ENCODE measurements at regions not wholly inside any gene's neighbourhood (a gene's known extent, or its start where the extent isn't known, plus 50 kb on each side); places are given as distances from the start of the nearest gene placed in this dataset.
"Not testable (repeated sequence)": the region's sequence is repeated elsewhere in the genome, so short reads cannot be mapped to it uniquely, and the experiment has no call there.

DNA sequence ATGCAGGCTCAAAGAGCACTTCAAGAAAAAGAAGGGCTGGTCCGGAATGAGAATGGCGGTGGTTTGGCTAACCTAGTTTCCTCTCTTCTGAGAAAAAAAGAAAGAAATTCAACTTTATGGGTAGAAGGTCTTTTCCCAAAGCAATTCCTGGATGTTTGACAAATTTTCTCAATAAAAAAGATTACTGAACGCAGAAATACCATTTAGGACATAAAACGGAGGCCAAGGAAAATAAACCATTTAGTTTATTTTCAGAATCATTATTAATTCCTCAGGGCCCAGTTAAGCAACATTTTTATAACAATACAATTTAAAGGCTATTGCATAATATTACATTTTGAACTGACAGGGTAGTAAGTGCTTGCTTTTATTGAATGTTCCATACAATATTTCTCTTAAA, 284.6 kb upstream of the ANKRD30A start:
- DNase-seq = no peak

GRCh38 chr10:36837416-36837815, 288.0 kb upstream of the ANKRD30A start:
- no peak for DNase-seq

GRCh38 chr10:36819781-36820180, 305.6 kb upstream of the ANKRD30A start:
- no peak for DNase-seq

DNA sequence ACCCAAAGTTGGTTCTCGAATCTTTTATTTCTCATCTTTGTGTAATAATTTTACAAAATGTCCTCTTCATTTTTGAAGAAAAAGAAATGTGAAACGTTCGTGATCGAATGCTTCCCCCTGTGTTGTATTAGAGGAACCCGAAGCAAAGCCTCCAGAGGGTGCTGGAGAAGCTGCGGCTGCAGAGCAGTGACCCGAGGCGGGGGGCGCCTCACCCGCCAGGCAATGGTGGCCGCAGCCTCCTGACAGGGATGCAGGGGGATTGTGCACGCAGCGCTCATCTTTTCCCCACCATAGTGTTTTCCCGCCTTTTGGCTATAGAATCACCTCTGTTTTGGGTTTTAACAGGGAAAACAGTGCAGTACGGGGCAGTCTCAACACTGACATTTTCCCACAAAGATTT, 307.5 kb upstream of the ANKRD30A start:
- no peak for DNase-seq

DNA sequence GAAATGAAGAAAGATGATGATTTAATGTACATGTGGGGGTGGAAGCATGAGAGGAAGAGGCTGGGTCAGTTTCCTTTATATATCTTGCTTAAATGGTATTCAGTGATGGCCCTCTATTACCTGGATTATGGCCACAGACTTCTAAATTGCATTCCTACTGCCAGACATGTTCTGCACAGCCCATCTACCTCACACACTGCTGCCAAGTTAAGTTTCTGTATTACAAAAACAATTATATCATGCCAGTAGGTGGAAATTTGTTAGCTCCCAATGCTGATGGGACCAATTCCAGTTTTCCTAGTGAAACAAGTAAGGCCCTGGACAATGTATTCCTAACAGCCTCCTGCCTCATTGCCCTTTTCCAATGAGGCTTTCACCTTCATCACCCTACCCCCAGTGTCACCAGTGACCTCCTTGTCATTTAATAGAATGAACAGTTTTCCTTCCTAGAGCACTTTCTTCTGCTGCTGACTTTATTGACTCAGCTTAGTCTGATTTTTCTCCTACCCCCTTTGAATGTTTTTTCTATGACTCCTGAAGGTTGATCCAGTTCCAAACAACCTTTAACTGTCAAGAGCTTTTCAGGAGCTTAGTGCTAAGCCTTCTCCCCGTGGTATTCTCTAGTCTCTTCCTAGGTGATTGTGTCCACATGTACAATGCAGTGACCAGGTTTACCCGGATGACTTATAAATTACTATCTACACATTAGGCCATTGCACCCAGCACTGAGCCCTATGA, 316.6 kb upstream of the ANKRD30A start:
- DNase-seq = no peak

DNA sequence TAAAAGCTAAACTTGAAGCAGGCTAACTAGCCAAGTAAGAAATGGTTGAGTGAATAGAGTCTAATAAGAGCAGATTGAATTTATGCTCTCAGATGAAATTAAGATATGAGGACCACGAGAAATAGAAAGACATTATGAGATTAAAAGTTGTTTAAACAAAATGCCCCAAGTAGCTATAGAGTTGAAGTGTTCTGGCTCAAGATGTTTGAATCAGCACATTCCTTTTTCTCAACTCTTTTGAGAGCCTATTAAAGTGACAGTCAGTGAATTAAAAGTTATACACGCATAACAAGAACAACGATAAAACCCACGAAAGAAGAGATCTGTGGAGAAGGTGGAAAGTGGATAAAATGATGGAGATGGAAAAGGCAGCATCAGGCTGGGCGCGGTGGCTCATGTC, 322.2 kb upstream of the ANKRD30A start:
- DNase-seq = no peak

GRCh38 chr10:36802490-36803153, 322.8 kb upstream of the ANKRD30A start:
- DNase-seq = no peak

DNA sequence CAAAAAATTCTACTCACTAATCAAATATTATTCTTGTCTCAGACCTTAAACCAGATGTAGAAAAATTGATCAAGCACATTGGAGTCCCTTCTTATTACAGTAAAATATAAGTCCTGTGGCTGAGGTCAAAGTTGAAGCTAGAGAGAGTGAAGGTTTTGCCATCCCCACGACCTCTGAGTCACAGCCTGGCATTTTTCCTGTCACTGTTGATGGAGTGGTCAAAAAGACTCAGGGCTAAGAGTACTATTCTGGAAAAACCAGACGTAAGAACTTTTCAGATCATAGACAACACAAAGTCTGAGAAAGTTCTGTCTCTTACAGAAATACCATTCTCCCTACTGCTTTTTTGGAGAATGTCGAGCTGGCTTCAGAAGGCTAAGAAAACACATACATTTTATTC, 323.7 kb upstream of the ANKRD30A start:
- no peak for DNase-seq

DNA sequence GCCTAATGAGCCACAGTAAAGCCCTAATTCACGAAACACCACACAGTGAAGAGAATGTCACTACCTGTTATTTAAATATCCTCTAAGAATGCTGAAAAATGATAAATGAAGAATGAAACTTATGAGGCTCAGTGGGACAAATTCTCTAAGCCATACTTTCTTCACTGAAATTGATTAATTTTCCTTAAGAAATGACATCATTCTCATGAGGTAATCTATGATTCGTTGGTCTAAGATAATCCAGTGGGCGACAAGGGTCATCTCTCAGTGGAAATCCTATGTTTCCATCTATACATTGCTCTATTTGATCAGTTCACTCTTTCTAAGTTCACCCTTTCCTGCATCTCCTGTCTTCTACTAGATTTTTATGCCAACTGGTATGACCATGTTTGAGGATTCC, 330.4 kb upstream of the ANKRD30A start:
- no peak for DNase-seq

DNA sequence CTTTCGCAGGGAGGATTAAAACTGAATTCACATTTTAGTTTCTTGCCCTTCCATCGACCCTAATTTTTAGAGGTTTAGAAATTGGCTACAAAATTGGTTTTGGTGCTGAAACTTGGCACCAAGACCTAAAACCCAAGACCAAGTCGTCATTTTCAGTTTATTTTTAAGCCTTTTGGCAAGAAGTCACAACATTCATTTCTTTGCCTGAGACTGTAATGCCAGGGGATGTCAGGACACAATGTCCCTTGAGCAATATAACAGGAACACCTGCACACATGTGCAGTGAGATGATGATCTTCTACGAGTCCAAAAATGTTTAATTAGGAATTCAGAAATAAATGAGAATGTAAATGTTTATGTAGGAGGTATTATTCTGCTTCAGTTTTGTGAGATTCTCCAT, 335.4 kb upstream of the ANKRD30A start:
- no peak for DNase-seq

DNA sequence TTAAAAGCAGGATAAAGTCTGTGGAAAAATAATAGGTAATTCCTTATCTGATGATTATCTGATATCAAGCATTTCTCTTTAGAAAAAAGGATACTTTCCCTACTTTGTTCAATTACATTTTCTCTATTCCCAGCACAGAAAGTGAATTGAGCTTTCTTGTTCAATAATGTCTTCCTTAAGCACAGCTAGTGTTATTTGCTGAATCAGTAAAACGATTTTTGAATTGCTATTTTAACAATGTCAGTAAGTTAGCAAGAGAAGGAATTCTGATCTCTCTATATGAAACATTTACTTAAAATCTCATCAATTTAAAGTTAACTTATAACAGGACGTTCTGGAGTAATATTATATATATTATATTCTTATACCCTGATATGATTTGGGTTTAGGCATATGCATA, 337.2 kb upstream of the ANKRD30A start:
- no peak for DNase-seq

DNA sequence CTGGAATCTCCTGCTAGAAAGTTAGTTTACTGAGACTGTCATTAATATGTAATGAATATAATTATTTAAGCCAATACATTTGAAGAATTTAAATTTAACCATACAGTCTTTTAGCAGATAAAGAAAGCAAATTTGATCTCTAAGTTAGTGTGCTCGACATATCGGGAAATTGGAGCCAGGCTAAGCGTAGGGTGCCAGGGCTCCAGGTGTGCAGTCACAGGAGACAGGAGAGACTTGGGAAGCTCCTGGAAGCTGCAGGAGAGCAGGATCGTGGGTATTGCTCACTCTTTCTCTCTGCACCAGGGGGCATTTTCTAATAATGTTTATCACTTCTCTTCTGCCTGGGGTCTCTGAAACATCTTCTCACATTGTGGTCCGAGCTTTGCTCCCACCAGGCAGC, 342.0 kb upstream of the ANKRD30A start:
- DNase-seq = no peak

DNA sequence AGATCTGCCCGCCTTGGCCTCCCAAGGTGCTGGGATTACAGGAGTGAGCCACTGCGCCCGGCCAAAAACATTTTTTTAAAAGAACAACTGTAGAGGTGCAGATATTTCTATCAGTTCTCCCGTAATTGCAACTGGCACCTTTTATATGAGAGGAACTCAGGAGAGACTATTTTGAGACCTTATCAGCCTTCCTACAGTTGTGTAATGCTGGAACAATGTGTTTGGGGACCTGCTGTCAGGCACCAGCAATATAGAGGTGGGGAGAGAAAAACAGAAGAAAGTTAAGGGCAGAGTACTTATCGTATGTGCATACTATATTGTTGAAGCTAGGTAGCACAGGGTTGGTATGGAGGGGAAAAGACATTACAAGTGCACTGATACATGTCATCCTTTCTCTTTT, 343.8 kb upstream of the ANKRD30A start:
- no peak for DNase-seq

DNA sequence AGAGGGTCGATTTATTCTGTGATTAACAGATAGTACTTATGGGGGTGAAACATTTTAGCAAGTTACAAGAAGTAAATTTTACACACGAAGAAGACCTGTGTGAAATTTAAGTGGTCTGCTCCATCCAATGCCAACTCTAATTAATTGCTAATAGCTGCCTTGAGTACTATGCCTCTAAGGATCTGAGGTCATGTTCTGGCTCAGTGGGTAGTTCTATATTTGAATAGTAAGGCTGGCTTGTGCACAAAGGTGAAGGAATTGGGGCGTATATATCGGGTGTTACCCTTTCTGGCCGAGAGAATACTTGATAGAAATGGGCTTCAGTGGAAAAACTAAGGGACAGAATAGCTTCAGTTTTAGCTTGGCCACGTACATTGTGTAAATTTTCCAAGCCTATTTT, 345.2 kb upstream of the ANKRD30A start:
- no peak for DNase-seq

GRCh38 chr10:36779238-36779846, 346.1 kb upstream of the ANKRD30A start:
- DNase-seq = no peak

GRCh38 chr10:36778651-36779050, 346.7 kb upstream of the ANKRD30A start:
- DNase-seq = no peak

GRCh38 chr10:36773652-36774051, 351.7 kb upstream of the ANKRD30A start:
- DNase-seq = no peak

DNA sequence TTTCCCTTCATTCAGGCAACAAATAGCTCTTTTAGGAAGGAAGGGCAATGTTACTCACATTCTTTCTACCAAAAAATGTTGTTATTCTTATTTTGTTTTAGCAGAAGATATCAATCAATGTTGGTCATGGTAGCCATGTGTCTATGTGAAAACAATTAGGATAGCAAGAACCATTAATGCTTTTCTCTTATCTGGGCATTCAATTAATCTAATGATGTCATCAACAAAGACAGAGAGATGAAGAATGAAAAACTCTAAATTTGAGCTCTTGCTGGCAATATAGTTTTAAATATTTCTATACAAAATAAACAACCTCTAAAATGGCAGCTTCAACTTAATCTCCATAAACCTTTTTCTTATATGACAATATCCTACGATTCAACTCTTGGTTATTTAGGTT, 353.7 kb upstream of the ANKRD30A start:
- no peak for DNase-seq

GRCh38 chr10:36769741-36770140, 355.7 kb upstream of the ANKRD30A start:
- DNase-seq = not testable (repeated sequence)

DNA sequence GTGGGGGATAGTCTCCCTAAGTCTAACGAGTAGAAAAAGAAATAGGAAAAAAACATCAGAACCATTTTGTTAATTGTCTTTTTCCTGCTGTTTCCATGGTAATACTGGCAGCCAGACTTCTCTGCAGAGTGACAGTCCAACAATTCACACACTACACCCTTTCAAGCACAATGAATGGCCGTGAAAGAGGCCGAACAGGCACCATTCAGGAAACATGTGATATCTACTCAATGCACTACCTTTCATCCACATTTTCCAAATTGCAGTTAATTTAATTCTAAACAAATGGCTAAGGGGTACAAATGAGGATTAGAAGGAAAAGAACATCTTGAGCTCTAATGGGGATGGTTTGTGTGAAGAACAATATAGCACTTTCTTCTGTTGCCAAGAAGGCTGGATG, 358.5 kb upstream of the ANKRD30A start:
- no peak for DNase-seq

DNA sequence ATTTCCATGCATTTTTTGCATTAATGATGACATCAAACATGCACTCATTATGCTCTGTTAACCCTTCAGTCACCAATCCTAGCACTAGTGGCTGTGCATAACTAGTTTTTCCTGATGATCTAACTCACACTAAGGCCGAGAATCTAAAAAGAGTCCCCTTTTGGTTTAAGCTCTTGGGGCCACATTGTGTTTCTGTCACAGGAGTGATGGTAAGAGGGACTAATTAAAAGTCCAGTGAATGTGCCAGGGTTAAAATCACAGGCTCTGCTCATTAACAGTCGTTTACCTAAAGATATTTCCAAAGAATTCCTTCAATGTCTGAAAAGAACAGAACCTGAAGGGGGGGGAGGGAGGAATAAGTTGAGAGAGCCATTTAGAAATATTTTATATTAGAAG, 359.0 kb upstream of the ANKRD30A start:
- no peak for DNase-seq

DNA sequence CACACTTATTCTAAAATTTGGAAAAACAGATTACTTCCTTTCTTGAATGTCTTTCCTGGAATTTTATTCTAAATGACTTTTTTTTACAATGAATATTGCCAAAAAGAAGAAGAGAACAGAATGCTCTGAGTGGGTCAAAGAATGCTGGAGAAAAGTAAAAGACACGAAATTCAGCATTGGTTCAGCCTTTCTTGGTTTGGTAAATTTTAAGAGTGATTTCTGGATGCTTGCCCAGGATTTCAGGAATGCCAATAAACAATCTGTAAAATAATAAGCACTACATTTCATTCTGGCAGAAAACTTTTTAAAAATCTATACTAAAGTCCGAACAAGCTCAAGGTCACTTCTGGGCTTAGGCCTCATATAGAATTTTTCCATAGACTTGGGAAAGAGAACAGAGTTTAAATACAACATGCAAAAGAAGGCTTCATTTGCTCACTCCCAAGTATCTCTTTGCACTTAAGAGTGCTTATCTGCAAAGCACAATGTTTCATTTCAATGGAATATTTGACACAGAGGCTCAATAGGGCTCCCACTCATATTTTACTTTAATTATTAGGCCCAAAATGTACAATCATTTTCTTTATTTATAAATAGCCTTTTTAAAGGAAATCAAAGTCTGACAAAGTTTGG, 359.5 kb upstream of the ANKRD30A start:
- DNase-seq = no peak

GRCh38 chr10:36764823-36765222, 360.6 kb upstream of the ANKRD30A start:
- DNase-seq = no peak

DNA sequence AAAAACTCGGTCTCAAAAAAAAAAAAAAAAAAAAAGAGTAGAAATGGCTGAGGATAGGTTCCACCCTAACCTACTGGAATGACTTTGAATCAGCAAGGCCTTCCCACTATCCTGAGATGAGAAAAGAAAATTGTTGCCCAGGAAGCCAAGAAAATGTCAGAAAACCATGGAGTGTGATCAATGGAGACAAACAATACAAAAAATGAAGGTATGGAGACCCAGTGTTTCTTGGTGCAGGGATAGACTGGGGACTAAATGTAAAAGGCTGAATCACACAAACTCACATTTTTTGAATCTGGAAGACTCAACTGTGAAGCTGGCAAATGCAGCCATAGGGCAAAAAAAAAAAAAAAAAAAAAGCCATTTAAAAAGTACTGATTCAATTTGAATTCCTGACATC, 364.3 kb upstream of the ANKRD30A start:
- DNase-seq = no peak

Measured in activated T-cell treated with anti-CD3 and anti-CD28 coated beads, Interleukin-2, amount 50 U/mL, for 1 hour (primary cell).